Mammary epithelial cell (primary cell): ENCODE measurements at regions not wholly inside any gene's neighbourhood (a gene's known extent, or its start where the extent isn't known, plus 50 kb on each side); places are given as distances from the start of the nearest gene placed in this dataset.

Experiments
- CTCF ChIP-seq, 2 donors: IDR thresholded peaks in 1 of 2; conservative IDR thresholded peaks in 1 of 2; 2 replicates each; pipeline ENCODE4 v1.5.1; 2011 to 2012; ENCODE audit warnings: inconsistent platforms in 2 of 2, low read length in 2 of 2, mild to moderate bottlenecking in 2 of 2, control low read depth in 1 of 2, low read depth in 1 of 2; ENCODE audit not compliant: insufficient read depth in 1 of 2; ENCODE audit errors: extremely low read depth in 1 of 2
- EZH2 ChIP-seq: IDR thresholded peaks from 2 replicates; pipeline ENCODE4 v1.6.1; 2012; ENCODE audit warnings: low read length, inconsistent platforms, borderline replicate concordance

GRCh38 chr13:40146611-40147117 lies 491.2 kb downstream of the COG6 start:
- no peak for TF ChIP-seq CTCF (conservative IDR thresholded peaks at IDR 0.05 in 1 of 2, IDR thresholded peaks at IDR 0.05 in 1 of 2; ENCODE audit: extremely low read depth in 1 of 2, insufficient read depth in 1 of 2, low read depth in 1 of 2, low read length in 2 of 2)
- TF ChIP-seq EZH2 = no peak
